Keratinocyte (primary cell): ENCODE measurements at regions not wholly inside any gene's neighbourhood (a gene's known extent, or its start where the extent isn't known, plus 50 kb on each side); places are given as distances from the start of the nearest gene placed in this dataset.
A peak's percentile ranks its signal among the peaks of the same experiment; 100 is the strongest.

Experiments
- DNase-seq: peaks from one replicate; pipeline ENCODE4 v3.0.0-alpha.2; 2011; ENCODE audit warnings: low read depth, missing footprints, low spot score
- FAIRE-seq: peaks from 2 replicates; lab custom pipeline; 2011; peaks lifted over from hg19 to GRCh38; lab: Jason Lieb, UNC
- H2AFZ ChIP-seq: 2 replicates; pipeline ENCODE4 v1.6.0; 2012; ENCODE audit warnings: low read length, control low read depth, inconsistent platforms; ENCODE audit not compliant: control insufficient read depth
- H3K27ac ChIP-seq: 2 replicates; pipeline ENCODE4 v1.5.1; 2011; ENCODE audit warnings: low read length; ENCODE audit not compliant: control insufficient read depth, insufficient read depth
- H3K27me3 ChIP-seq: 3 replicates; pipeline ENCODE4 v1.6.0; 2011; ENCODE audit warnings: low read length; ENCODE audit not compliant: control insufficient read depth, insufficient read depth; ENCODE audit errors: extremely low read depth
- H3K36me3 ChIP-seq, 2 experiments: 2 replicates in 1 of 2; 3 replicates in 1 of 2; pipeline ENCODE4 v1.5.1; 2011; ENCODE audit warnings: low read length in 2 of 2, mild to moderate bottlenecking in 1 of 2; ENCODE audit not compliant: control insufficient read depth in 2 of 2, insufficient read depth in 2 of 2; ENCODE audit errors: extremely low read depth in 1 of 2
- H3K4me1 ChIP-seq: 3 replicates; pipeline ENCODE4 v1.5.1; 2011; ENCODE audit warnings: low read length; ENCODE audit not compliant: control insufficient read depth, insufficient read depth; ENCODE audit errors: extremely low read depth
- H3K4me2 ChIP-seq: 3 replicates; pipeline ENCODE4 v1.6.0; 2011; ENCODE audit warnings: low read depth, low read length; ENCODE audit not compliant: control insufficient read depth, insufficient read depth; ENCODE audit errors: extremely low read depth
- H3K4me3 ChIP-seq, 3 experiments: fragments of 200-600 bp in 1 of 3; sonication (generic) in 1 of 3; 2 replicates in 2 of 3; 3 replicates in 1 of 3; pipeline ENCODE4 v1.5.1; 2011 to 2016; ENCODE audit warnings: low read length in 3 of 3, mild to moderate bottlenecking in 3 of 3, control low read depth in 2 of 3, inconsistent platforms in 1 of 3, low read depth in 1 of 3, mixed read lengths in 1 of 3, mixed run types in 1 of 3, moderate library complexity in 1 of 3; ENCODE audit not compliant: control insufficient read depth in 2 of 3, insufficient read depth in 2 of 3; ENCODE audit errors: extremely low read depth in 1 of 3
- H3K79me2 ChIP-seq: 2 replicates; pipeline ENCODE4 v1.6.0; 2012; ENCODE audit warnings: low read length; ENCODE audit not compliant: control insufficient read depth, insufficient read depth
- H3K9ac ChIP-seq: 3 replicates; pipeline ENCODE4 v1.6.0; 2011; ENCODE audit warnings: low read length; ENCODE audit not compliant: control insufficient read depth, insufficient read depth; ENCODE audit errors: extremely low read depth
- H3K9me1 ChIP-seq: 3 replicates; pipeline ENCODE4 v1.6.0; 2011; ENCODE audit warnings: low read length; ENCODE audit not compliant: control insufficient read depth, insufficient read depth; ENCODE audit errors: extremely low read depth
- H3K9me3 ChIP-seq: 2 replicates; pipeline ENCODE4 v1.5.1; 2012; ENCODE audit warnings: low read depth, low read length; ENCODE audit not compliant: control insufficient read depth
- H4K20me1 ChIP-seq: 3 replicates; pipeline ENCODE4 v1.6.0; 2011; ENCODE audit warnings: low read length; ENCODE audit not compliant: control insufficient read depth, insufficient read depth; ENCODE audit errors: extremely low read depth
- CTCF ChIP-seq, 3 experiments: IDR thresholded peaks in 1 of 3; conservative IDR thresholded peaks in 1 of 3; optimal IDR thresholded peaks in 1 of 3; 2 replicates in 2 of 3; 3 replicates in 1 of 3; pipeline versions ENCODE3 to v1.5.1; 2011; ENCODE audit warnings: low read length in 3 of 3, mild to moderate bottlenecking in 3 of 3, moderate library complexity in 2 of 3, control low read depth in 1 of 3, inconsistent platforms in 1 of 3; ENCODE audit not compliant: insufficient read depth in 2 of 3; ENCODE audit errors: extremely low read depth in 1 of 3
- EZH2 ChIP-seq: IDR thresholded peaks from one replicate; pipeline ENCODE4 v1.6.1; 2012; ENCODE audit warnings: inconsistent platforms, mild to moderate bottlenecking, low read length, moderate library complexity
- dilution Hi-C: fragments of 300-500 bp; cut with MboI; formaldehyde crosslinking; loops from one replicate; pipeline ENCODE4 v1.7.0; 2020; ENCODE audit warnings: low sequenced_read_pairs; ENCODE audit not compliant: extremely low pct_ligation_motif_present

GRCh38 chr2:236661762-236662110 is 92.1 kb downstream of the ACKR3 start:
- Histone ChIP-seq H3K27ac (no peak overlapping the region), H3K27me3 (no peaks in the 10 kb centered on the region), H4K20me1 (no peaks in the 10 kb centered on the region), H3K9me1 (no peaks in the 10 kb centered on the region), H2AFZ (no peak overlapping the region), H3K9me3 (no peaks in the 10 kb centered on the region), H3K9ac (no peak overlapping the region), H3K79me2 (no peaks in the 10 kb centered on the region), H3K4me2 (peak overlapping the region; percentile 59), H3K4me3 (no peak overlapping the region), H3K36me3 (no peaks in the 10 kb centered on the region), H3K4me1 (peaks cover 20% of the 10 kb centered on the region)
- no peak for TF ChIP-seq EZH2
- TF ChIP-seq CTCF (optimal IDR thresholded peaks at IDR 0.05 in 1 of 3, IDR thresholded peaks at IDR 0.05 in 1 of 3, conservative IDR thresholded peaks at IDR 0.05 in 1 of 3; ENCODE audit: extremely low read depth in 1 of 3, insufficient read depth in 2 of 3, low read length in 3 of 3), result no peak
- FAIRE-seq (no peak), DNase-seq (no peak)
- dilution Hi-C loops, result no loop called here

- TF ChIP-seq EZH2, result no peak
- TF ChIP-seq CTCF (optimal IDR thresholded peaks at IDR 0.05 in 1 of 3, IDR thresholded peaks at IDR 0.05 in 1 of 3, conservative IDR thresholded peaks at IDR 0.05 in 1 of 3; ENCODE audit: extremely low read depth in 1 of 3, insufficient read depth in 2 of 3, low read length in 3 of 3), result no peak
- FAIRE-seq (no peak), DNase-seq (no peak)
- H3K9me3 ChIP-seq, result no peaks in the 10 kb centered on the region
- H3K9me1 ChIP-seq, result no peaks in the 10 kb centered on the region
- no peaks in the 10 kb centered on the region for H4K20me1 ChIP-seq
- no peaks in the 10 kb centered on the region for H3K36me3 ChIP-seq
- no peaks in the 10 kb centered on the region for H3K79me2 ChIP-seq
- no peak overlapping the region for H3K27ac ChIP-seq
- no peak overlapping the region for H3K4me3 ChIP-seq
- H2AFZ ChIP-seq, result no peak overlapping the region
- no peak overlapping the region for H3K9ac ChIP-seq
- dilution Hi-C loops, result no loop called here
- peaks cover 20% of the 10 kb centered on the region for H3K4me1 ChIP-seq
- H3K4me2 ChIP-seq, result no peak overlapping the region
- no peaks in the 10 kb centered on the region for H3K27me3 ChIP-seq
Observed at GRCh38 chr2:236662231-236663185, 92.9 kb downstream of the ACKR3 start.
